ENCODE measurements at regions not wholly inside any gene's neighbourhood (a gene's known extent, or its start where the extent isn't known, plus 50 kb on each side); places are given as distances from the start of the nearest gene placed in this dataset.

DNA sequence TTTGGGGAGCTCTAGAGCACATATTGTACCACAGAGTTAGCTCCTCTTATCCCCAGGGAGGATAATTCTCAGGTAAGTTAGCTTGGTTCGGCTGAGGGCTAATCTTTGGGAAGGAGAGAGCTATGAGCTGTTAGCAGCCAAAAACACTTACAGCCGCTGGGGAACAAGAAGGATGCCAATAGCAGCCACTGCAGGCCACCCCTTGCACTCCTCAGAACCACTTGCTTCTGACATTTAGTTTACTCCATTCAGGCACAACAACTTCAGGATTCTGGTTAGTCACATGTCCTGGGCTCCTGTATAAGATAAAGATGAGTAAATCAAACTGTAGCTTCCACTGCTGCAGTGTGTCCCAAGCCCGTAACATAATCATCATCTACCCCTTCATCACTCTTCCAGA, 212.6 kb upstream of the ADGRL2 start:
- Histone ChIP-seq H3K27me3 (no peaks in the 10 kb centered on the region), H3K4me3 (no peak overlapping the region), H3K4me1 (no peaks in the 10 kb centered on the region), H3K36me3 (no peaks in the 10 kb centered on the region), H3K27ac (no peak overlapping the region), H3K9me3 (replicated peaks) (no peaks in the 10 kb centered on the region)
- DNase-seq = no peak

GRCh38 chr1:81587426-81587825, 213.3 kb upstream of the ADGRL2 start:
- no peak for DNase-seq
- no peak overlapping the region for H3K27ac ChIP-seq
- no peaks in the 10 kb centered on the region for H3K27me3 ChIP-seq
- H3K36me3 ChIP-seq = no peaks in the 10 kb centered on the region
- no peaks in the 10 kb centered on the region for H3K9me3 ChIP-seq (replicated peaks)
- no peak overlapping the region for H3K4me3 ChIP-seq
- no peaks in the 10 kb centered on the region for H3K4me1 ChIP-seq

- H3K4me1 ChIP-seq = no peaks in the 10 kb centered on the region
- DNase-seq = no peak
- no peak overlapping the region for H3K27ac ChIP-seq
These were observed 215.4 kb upstream of the ADGRL2 start for GRCh38 chr1:81585371-81585770.

GRCh38 chr1:81584398-81584797, 216.3 kb upstream of the ADGRL2 start:
- Histone ChIP-seq H3K9me3 (replicated peaks) (no peaks in the 10 kb centered on the region), H3K36me3 (no peaks in the 10 kb centered on the region), H3K4me1 (no peaks in the 10 kb centered on the region), H3K4me3 (no peak overlapping the region), H3K27me3 (no peaks in the 10 kb centered on the region), H3K27ac (no peak overlapping the region)
- no peak for DNase-seq

More at GRCh38 chr1:81585371-81585770, 215.4 kb upstream of the ADGRL2 start:
- no peaks in the 10 kb centered on the region for H3K36me3 ChIP-seq
- H3K27me3 ChIP-seq = no peaks in the 10 kb centered on the region
- H3K4me3 ChIP-seq = no peak overlapping the region
- no peaks in the 10 kb centered on the region for H3K9me3 ChIP-seq (replicated peaks)

- no peak overlapping the region for H3K27ac ChIP-seq
- no peaks in the 10 kb centered on the region for H3K4me1 ChIP-seq
- no peaks in the 10 kb centered on the region for H3K27me3 ChIP-seq
- no peak overlapping the region for H3K4me3 ChIP-seq
- H3K36me3 ChIP-seq = no peaks in the 10 kb centered on the region
- no peaks in the 10 kb centered on the region for H3K9me3 ChIP-seq (replicated peaks)
- DNase-seq = no peak
These were observed 216.9 kb upstream of the ADGRL2 start for GRCh38 chr1:81583878-81584277.

DNA sequence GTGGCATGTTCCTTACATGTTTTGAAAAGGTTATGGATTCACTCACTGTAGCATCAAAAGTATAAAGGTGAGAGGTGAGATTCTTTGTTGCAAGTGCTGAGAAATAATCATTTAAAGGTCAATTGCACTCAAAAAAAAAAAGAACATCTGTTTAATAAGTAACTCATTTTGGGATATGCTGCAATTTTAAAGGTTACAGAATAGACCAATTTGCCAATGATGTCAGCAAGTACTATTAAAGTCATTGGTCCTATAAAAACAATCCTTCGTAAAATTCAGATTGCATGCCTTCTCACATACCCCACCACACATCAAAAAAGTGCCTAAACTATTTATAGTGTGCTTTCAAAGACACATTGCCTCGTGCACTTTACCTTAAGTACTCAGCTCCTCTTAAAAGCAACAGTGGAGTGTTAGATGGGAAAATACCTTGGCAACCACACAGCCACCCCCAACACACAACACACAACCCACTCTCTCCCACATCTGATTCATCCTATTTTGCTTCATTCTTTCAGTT, 218.2 kb upstream of the ADGRL2 start:
- no peak overlapping the region for H3K27ac ChIP-seq
- H3K27me3 ChIP-seq = no peaks in the 10 kb centered on the region
- no peaks in the 10 kb centered on the region for H3K36me3 ChIP-seq
- H3K9me3 ChIP-seq (replicated peaks) = no peaks in the 10 kb centered on the region
- H3K4me1 ChIP-seq = no peaks in the 10 kb centered on the region
- no peak for DNase-seq
- H3K4me3 ChIP-seq = no peak overlapping the region

DNA sequence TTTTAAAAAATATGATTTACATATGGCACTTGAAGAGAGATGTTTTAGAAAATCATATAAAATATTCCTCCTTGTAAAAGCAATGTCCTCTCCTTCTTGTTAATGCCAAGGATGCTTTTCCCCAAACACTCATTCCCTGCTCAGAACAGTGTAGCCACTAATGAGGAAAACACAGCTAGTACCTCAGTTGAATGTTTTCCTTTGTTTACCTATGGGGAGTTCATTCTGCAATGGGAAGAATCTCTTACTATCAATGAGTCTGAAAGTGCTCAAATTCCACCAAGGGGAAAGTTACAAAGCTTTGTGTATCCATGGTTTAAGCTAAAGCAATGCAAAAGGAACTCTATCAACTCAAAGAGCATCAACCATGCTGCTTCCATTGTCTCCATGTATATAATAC, 221.9 kb upstream of the ADGRL2 start:
- no peak overlapping the region for H3K4me3 ChIP-seq
- no peaks in the 10 kb centered on the region for H3K36me3 ChIP-seq
- H3K27ac ChIP-seq = no peak overlapping the region
- H3K9me3 ChIP-seq (replicated peaks) = no peaks in the 10 kb centered on the region
- no peak for DNase-seq
- H3K27me3 ChIP-seq = no peaks in the 10 kb centered on the region
- no peaks in the 10 kb centered on the region for H3K4me1 ChIP-seq

- no peaks in the 10 kb centered on the region for H3K4me1 ChIP-seq
- no peak for DNase-seq
- no peak overlapping the region for H3K4me3 ChIP-seq
- H3K36me3 ChIP-seq = no peaks in the 10 kb centered on the region
- no peaks in the 10 kb centered on the region for H3K27me3 ChIP-seq
- no peak overlapping the region for H3K27ac ChIP-seq
- no peaks in the 10 kb centered on the region for H3K9me3 ChIP-seq (replicated peaks)
These were observed 223.6 kb upstream of the ADGRL2 start for GRCh38 chr1:81577004-81577697.

- Histone ChIP-seq H3K36me3 (no peaks in the 10 kb centered on the region), H3K27ac (no peak overlapping the region), H3K27me3 (no peaks in the 10 kb centered on the region), H3K4me1 (no peaks in the 10 kb centered on the region), H3K9me3 (replicated peaks) (no peaks in the 10 kb centered on the region), H3K4me3 (no peak overlapping the region)
- DNase-seq = no peak
These were observed 226.3 kb upstream of the ADGRL2 start for GRCh38 chr1:81574408-81574807.

GRCh38 chr1:81573458-81573857, 227.3 kb upstream of the ADGRL2 start:
- H3K9me3 ChIP-seq (replicated peaks) = no peaks in the 10 kb centered on the region
- no peaks in the 10 kb centered on the region for H3K4me1 ChIP-seq
- H3K4me3 ChIP-seq = no peak overlapping the region
- no peaks in the 10 kb centered on the region for H3K36me3 ChIP-seq
- DNase-seq = no peak
- no peak overlapping the region for H3K27ac ChIP-seq
- no peaks in the 10 kb centered on the region for H3K27me3 ChIP-seq

DNA sequence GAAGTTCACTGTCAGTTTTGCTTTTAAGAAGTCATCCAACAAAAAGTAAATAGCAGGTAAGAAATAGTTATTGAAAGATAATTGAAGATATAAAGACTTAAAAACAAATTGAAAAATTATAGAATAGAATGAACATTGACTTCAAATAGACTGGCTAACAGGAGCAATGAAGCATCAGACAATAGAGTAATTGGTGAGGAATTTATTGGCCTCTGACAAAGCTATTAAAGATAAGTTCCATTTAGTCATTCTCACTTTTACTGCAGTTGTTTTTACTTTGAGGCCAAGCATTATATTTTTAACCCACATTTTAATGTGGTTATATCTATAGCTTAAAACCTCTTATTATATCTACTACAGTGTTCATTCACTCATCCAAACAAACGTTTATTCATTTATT, 228.8 kb upstream of the ADGRL2 start:
- Histone ChIP-seq H3K27ac (no peak overlapping the region), H3K9me3 (replicated peaks) (no peaks in the 10 kb centered on the region), H3K27me3 (no peaks in the 10 kb centered on the region), H3K4me1 (no peaks in the 10 kb centered on the region), H3K4me3 (no peak overlapping the region), H3K36me3 (no peaks in the 10 kb centered on the region)
- no peak for DNase-seq

GRCh38 chr1:81569761-81570160, 231.0 kb upstream of the ADGRL2 start:
- no peak for DNase-seq
- H3K4me3 ChIP-seq = no peak overlapping the region

GRCh38 chr1:81563632-81564031, 237.1 kb upstream of the ADGRL2 start:
- no peaks in the 10 kb centered on the region for H3K9me3 ChIP-seq (replicated peaks)
- H3K4me3 ChIP-seq = no peak overlapping the region
- no peaks in the 10 kb centered on the region for H3K4me1 ChIP-seq
- H3K27ac ChIP-seq = no peak overlapping the region
- H3K36me3 ChIP-seq = no peaks in the 10 kb centered on the region
- no peak for DNase-seq
- no peaks in the 10 kb centered on the region for H3K27me3 ChIP-seq

More at GRCh38 chr1:81569761-81570160, 231.0 kb upstream of the ADGRL2 start:
- no peaks in the 10 kb centered on the region for H3K9me3 ChIP-seq (replicated peaks)
- H3K36me3 ChIP-seq = no peaks in the 10 kb centered on the region
- no peaks in the 10 kb centered on the region for H3K4me1 ChIP-seq
- no peak overlapping the region for H3K27ac ChIP-seq
- H3K27me3 ChIP-seq = no peaks in the 10 kb centered on the region

GRCh38 chr1:81562934-81563333, 237.8 kb upstream of the ADGRL2 start:
- no peaks in the 10 kb centered on the region for H3K36me3 ChIP-seq
- H3K9me3 ChIP-seq (replicated peaks) = no peaks in the 10 kb centered on the region
- H3K4me3 ChIP-seq = no peak overlapping the region
- no peaks in the 10 kb centered on the region for H3K27me3 ChIP-seq
- H3K27ac ChIP-seq = no peak overlapping the region
- H3K4me1 ChIP-seq = no peaks in the 10 kb centered on the region
- no peak for DNase-seq

DNA sequence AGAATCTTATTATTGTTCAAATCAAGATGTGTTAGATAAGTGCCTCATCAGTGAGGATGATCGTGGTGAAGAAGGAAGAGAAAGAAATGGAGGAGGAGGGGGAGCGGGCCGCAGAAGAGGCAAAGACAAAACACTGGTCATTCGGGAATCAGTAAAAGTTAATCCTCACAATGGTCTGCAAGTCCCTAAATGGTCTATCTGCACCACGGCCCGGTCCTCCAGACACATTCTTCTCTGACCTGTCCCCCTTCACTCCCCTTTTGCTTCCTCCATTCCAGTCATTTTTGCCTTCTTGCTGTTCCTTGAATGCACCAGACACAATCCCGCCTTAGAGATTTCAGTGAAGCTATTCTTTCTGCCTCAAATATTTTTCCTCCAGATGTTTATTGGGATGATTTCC, 240.1 kb upstream of the ADGRL2 start:
- DNase-seq = no peak
- H3K4me3 ChIP-seq = no peak overlapping the region
- no peaks in the 10 kb centered on the region for H3K27me3 ChIP-seq
- H3K36me3 ChIP-seq = no peaks in the 10 kb centered on the region
- no peak overlapping the region for H3K27ac ChIP-seq
- H3K9me3 ChIP-seq (replicated peaks) = no peaks in the 10 kb centered on the region
- no peaks in the 10 kb centered on the region for H3K4me1 ChIP-seq

DNA sequence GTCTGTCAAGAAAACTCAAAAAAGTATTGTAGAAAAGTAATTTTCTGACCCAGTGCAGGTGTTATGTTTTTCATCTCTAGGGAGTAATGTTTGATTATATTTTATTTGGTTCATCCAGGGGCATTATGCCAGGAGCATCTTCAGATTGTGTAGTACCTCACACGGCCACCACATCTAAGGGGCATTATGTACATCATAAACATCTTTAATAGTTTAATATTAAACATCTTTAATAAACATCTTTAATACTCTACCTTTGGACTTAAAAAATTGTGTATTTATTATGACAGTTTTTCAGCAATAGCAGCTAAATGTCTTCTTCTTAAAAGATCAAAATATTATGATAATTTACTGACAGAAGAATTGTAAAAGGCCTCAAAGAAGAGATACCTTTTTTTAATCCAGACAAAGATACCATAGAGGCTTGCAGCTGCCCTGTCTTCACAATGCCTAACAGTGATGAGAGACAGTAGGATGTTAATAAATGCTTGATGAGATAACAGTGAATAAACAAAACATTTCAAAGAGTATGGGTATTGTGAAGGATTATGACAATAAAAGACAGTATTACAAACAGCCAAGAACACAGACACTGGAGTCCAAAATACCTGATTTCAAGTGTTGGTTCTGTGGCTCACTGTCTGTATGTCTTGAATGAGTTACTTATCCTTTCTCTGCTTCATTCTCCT, 240.9 kb upstream of the ADGRL2 start:
- Histone ChIP-seq H3K27ac (no peak overlapping the region), H3K4me3 (no peak overlapping the region), H3K9me3 (replicated peaks) (no peaks in the 10 kb centered on the region), H3K4me1 (no peaks in the 10 kb centered on the region), H3K27me3 (no peaks in the 10 kb centered on the region), H3K36me3 (no peaks in the 10 kb centered on the region)
- no peak for DNase-seq
